ENCODE measurements at regions not wholly inside any gene's neighbourhood (a gene's known extent, or its start where the extent isn't known, plus 50 kb on each side); places are given as distances from the start of the nearest gene placed in this dataset.

DNA sequence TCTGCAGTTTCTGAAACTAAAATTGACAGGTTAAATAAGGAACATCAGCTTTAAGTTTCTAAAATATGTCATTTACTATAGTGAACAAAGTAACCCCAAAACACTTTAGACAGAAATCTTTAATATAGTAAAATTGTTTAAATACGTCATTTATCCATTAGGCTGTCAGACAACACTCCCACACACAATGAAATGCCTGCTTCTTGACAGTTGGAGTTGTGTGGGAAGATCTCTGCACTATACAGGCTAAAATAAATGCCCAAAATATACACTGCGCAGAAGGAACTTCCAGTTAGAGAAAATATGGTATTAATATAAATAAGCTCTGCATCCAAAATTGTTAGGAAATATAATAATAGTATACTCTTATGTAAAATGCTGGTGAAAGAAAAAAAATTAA is 794.4 kb downstream of the CDH18 start:
- TF ChIP-seq CTCF (IDR thresholded peaks at IDR 0.05) (no peak), POLR2A (IDR thresholded peaks at IDR 0.05) (no peak), POLR2AphosphoS5 (IDR thresholded peaks at IDR 0.05) (no peak)

Data from breast epithelium (tissue), 3 donors.